ENCODE measurements at regions not wholly inside any gene's neighbourhood (a gene's known extent, or its start where the extent isn't known, plus 50 kb on each side); places are given as distances from the start of the nearest gene placed in this dataset.

GRCh38 chr7:157482517-157483087 is 145.8 kb downstream of the DNAJB6 start:
- DNase-seq = no peak

- DNase-seq = no peak
Measured at GRCh38 chr7:157483515-157483914, 146.7 kb downstream of the DNAJB6 start.

- no peak for DNase-seq
Measured at GRCh38 chr7:157483971-157484410, 147.2 kb downstream of the DNAJB6 start.

DNA sequence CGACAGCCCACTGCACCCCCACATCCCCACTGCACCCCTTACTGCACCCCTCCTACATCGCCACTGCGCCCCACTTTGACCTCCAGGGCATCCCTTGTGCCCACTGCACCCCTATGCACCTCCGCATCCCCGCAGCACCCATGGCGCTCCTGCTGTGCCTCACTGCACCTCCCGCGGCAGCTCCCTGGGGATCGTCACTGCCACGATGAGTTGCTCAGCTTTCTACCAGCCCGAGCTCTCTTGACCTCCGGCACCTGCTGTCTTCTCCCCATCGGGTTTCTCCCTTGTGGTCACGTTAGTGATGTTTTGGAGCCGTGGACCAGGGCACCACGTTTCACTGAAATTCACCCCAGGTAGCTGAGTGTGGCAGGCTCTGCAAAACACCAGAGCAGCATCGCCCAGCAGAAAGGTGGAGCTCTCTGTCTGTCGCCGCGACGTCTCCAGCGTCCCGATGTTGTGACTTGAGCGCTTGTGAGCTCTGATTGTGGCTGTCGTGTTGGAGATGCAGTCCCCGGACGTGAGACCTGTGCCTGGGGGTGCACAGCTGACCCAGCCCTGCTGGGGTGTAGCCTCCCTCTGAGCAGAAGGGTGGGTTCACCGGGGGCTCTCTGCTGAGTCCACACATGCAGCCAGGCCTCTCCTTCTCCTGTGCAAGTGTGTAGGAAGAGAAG is 147.7 kb downstream of the DNAJB6 start:
- DNase-seq = no peak

DNA sequence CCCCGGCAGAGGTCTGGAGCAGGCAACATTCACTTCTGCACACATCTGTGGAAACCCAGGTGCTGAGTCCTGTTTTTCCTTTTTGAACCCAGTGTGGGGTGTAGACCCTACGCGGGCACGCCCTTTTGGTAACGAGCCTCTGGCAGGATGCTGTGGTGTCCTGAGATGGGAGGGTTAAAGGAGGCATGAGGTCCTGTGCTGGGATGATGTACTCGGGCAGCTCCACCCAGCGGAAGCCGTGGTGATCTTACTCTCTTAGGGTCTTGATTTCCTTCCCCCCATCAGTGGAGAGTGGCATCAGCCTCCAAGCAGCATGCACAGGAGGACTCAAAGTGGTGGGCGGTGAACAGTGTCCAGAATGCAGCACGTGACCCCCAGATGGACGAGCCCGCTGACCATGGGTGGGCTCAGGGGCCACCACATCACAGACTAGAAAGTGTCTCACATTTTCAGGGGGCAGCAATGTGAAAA is 148.6 kb downstream of the DNAJB6 start:
- DNase-seq = no peak

GRCh38 chr7:157486007-157486755 is 149.4 kb downstream of the DNAJB6 start:
- DNase-seq = no peak

- no peak for DNase-seq
Measured at GRCh38 chr7:157487046-157487770, 150.4 kb downstream of the DNAJB6 start.

DNA sequence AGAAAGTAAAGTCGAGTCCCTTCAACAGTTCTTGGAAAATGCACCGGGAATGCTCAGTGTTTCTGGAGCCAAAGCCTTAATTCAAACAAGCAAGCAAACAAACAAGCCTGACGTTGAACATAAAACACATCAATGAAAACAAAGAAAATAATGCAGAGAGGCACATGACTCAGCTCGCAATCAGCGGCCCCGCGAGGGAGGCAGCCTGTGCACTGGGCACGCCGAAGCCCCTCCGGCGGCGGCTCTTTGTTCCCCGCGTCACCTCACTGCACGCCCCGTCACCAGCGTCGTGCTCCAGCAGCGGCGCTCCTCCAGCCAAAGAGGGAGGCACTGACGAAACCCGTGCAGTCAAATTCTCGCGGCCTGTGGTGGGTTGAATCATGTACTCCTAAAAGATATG is 151.5 kb downstream of the DNAJB6 start:
- DNase-seq = no peak

- DNase-seq = no peak
Measured at GRCh38 chr7:157488966-157489365, 152.2 kb downstream of the DNAJB6 start.

All from inflammatory macrophage treated with lipopolysaccharide for 1 hour (primary cell).